DMS153 treated with DMSO at 0.1 percent for 48 hours (cell line): ENCODE measurements at regions not wholly inside any gene's neighbourhood (a gene's known extent, or its start where the extent isn't known, plus 50 kb on each side); places are given as distances from the start of the nearest gene placed in this dataset.

Experiments used
- DNase-seq: peaks from one replicate; lab custom pipeline; 2025; ENCODE audit not compliant: unreplicated experiment; lab: John Stamatoyannopoulos, UW

- DNase-seq = no peak
These were observed 448.1 kb upstream of the DCC start for GRCh38 chr18:51891876-51892275.

- no peak for DNase-seq
These were observed 442.1 kb upstream of the DCC start for GRCh38 chr18:51897884-51898283.

GRCh38 chr18:51907687-51908597 is 432.1 kb upstream of the DCC start:
- DNase-seq = no peak

GRCh38 chr18:51908598-51908944 is 431.4 kb upstream of the DCC start:
- DNase-seq = no peak

GRCh38 chr18:51911584-51911983 is 428.4 kb upstream of the DCC start:
- no peak for DNase-seq

GRCh38 chr18:51912381-51912780 is 427.6 kb upstream of the DCC start:
- DNase-seq = no peak

GRCh38 chr18:51915176-51915575 is 424.8 kb upstream of the DCC start:
- DNase-seq = no peak

GRCh38 chr18:51921862-51922261 is 418.1 kb upstream of the DCC start:
- no peak for DNase-seq

- DNase-seq = no peak
These were observed 406.1 kb upstream of the DCC start for GRCh38 chr18:51933903-51934302.

- no peak for DNase-seq
These were observed 403.9 kb upstream of the DCC start for GRCh38 chr18:51936115-51936514.

- DNase-seq = no peak
These were observed 398.0 kb upstream of the DCC start for GRCh38 chr18:51941999-51942398.

GRCh38 chr18:51943281-51943680 is 396.7 kb upstream of the DCC start:
- no peak for DNase-seq

GRCh38 chr18:51946946-51947345 is 393.1 kb upstream of the DCC start:
- DNase-seq = no peak

GRCh38 chr18:51952844-51953243 is 387.2 kb upstream of the DCC start:
- DNase-seq = no peak

- no peak for DNase-seq
These were observed 386.5 kb upstream of the DCC start for GRCh38 chr18:51953521-51953920.

- no peak for DNase-seq
These were observed 384.9 kb upstream of the DCC start for GRCh38 chr18:51955136-51955535.

- no peak for DNase-seq
These were observed 383.0 kb upstream of the DCC start for GRCh38 chr18:51957001-51957400.

GRCh38 chr18:51980101-51980500 is 359.9 kb upstream of the DCC start:
- no peak for DNase-seq

GRCh38 chr18:51988277-51988676 is 351.7 kb upstream of the DCC start:
- no peak for DNase-seq

GRCh38 chr18:51997129-51997528 is 342.9 kb upstream of the DCC start:
- no peak for DNase-seq

- no peak for DNase-seq
These were observed 341.9 kb upstream of the DCC start for GRCh38 chr18:51998066-51998465.

GRCh38 chr18:51998711-51999110 is 341.3 kb upstream of the DCC start:
- DNase-seq = no peak

GRCh38 chr18:51999351-51999750 is 340.6 kb upstream of the DCC start:
- DNase-seq = no peak
